ENCODE measurements at regions not wholly inside any gene's neighbourhood (a gene's known extent, or its start where the extent isn't known, plus 50 kb on each side); places are given as distances from the start of the nearest gene placed in this dataset.
A peak's percentile ranks its signal among the peaks of the same experiment; 100 is the strongest.
"Not testable (repeated sequence)": the region's sequence is repeated elsewhere in the genome, so short reads cannot be mapped to it uniquely, and the experiment has no call there.

- FAIRE-seq, result peak; percentile 17
- no peak for DNase-seq (ENCODE audit: low spot score)
Measured at GRCh38 chr17:27200476-27200875, 93.4 kb upstream of the WSB1 start.

- DNase-seq (ENCODE audit: low spot score) (no peak), FAIRE-seq (no peak)
Measured at GRCh38 chr17:27203241-27203640, 90.7 kb upstream of the WSB1 start.

DNA sequence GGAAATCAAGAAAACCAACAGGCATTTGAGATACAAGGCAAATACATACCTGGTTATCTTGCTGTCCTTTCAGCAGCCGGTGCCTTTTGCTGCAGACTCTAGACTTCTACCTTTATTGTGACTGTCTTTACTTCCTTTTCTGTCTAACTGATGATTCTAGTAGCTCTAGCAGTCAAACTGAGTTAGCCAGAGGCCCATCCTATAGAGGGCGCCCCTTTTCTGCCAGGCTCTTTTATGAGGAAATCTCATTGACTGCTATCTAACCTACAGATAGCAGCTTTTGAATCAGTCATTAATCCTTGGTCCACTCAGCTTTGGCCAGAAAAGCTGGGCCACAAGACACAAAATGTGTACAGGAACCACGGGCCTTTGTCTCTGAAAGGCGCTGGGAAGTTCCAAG lies 87.5 kb upstream of the WSB1 start:
- no peak for FAIRE-seq
- DNase-seq (ENCODE audit: low spot score), result no peak

GRCh38 chr17:27207073-27207513 lies 86.8 kb upstream of the WSB1 start:
- DNase-seq (ENCODE audit: low spot score), result peak; percentile 43
- no peak for FAIRE-seq

DNA sequence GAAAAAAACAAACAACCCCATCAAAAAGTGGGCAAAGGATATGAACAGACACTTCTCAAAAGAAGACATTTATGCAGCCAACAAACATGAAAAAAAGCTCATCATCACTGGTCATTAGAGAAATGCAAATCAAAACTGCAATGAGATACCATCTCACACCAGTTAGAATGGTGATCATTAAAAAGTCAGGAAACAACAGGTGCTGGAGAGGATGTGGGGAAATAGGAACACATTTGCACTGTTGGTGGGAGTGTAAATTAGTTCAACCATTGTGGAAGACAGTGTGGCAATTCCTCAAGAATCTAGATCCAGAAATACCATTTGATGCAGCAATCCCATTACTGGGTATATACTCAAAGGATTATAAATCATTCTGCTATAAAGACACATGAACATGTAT lies 85.5 kb upstream of the WSB1 start:
- DNase-seq (ENCODE audit: low spot score); FAIRE-seq: not testable (repeated sequence)

- DNase-seq (ENCODE audit: low spot score) (no peak), FAIRE-seq (no peak)
Measured at GRCh38 chr17:27209316-27209715, 84.6 kb upstream of the WSB1 start.

GRCh38 chr17:27210809-27211208 lies 83.1 kb upstream of the WSB1 start:
- not testable (repeated sequence) for FAIRE-seq; DNase-seq (ENCODE audit: low spot score)

DNA sequence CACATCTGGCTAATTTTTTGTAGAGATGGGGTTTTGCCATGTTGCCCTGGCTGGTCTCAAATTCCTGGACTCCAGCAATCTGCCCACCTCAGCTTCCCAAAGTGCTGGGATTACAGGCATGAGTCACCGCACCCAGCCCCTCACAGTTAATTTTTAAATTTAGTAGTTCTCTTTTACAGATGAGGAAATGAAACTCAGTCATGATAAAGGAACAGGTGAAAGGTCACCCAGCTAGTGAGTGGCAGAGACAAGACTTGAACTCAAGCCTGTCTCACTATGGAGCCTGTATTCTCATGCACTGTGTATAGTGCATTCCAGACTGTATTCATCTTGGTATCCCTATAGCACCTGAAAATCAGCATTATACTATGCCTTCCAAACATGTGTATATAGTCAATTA lies 77.1 kb upstream of the WSB1 start:
- no peak for FAIRE-seq
- DNase-seq (ENCODE audit: low spot score), result no peak

DNA sequence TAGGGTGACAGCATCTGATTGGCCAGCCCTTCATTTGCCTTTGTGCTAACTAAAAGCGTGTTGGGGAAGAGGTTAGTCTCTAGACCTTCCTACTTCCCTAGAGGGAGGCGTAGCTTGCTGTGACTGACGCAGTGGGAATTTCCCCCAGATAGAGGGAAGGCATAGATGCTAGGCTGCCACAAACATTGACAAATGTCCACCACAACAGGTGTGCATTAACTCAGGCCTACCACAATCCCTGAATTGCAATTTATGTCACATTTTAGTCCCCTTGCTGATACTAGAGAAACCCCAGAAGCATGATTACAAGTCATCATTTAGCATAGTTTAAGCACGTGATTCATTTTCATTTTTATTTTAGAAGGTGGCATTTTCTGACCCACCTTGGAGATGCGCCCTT lies 76.3 kb upstream of the WSB1 start:
- no peak for FAIRE-seq

GRCh38 chr17:27218041-27218440 lies 75.9 kb upstream of the WSB1 start:
- DNase-seq (ENCODE audit: low spot score) (no peak), FAIRE-seq (no peak)

More for the DNA sequence above, 76.3 kb upstream of the WSB1 start:
- DNase-seq (ENCODE audit: low spot score), result no peak

DNA sequence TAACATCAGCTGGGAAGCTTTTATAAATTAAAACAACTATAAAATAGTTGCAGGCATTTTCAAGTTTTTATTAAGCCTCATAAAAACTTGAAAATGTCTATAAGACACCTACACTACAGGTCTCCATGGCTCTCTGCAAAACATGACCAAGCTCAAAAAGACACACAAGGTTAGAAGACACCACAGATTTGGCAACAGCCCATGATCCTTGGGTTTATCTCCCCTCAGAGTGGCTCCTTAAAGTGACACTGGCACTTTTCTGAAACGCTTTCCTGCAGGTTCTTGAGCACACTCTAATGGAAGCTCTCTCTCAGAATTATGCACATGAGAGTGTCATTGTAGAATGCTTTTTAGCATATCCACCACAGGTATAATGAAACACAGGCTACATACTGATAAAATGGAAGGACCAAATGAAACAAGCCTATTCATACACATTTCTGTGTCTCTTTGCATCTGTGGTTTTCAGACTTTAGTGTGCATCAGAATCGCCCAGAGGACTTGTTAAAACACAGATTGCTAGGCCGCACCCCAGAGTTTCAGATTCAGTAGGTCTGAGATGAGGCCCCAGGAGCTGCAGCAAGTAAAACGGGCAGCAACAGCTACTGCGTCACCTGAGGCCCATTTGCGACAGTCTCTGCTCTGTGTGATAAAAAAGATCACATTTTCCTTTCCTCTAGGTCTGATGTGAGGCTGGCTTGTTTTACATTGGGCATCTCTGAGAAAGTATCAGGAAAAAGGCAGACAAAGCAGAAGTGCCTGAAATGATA lies 75.0 kb upstream of the WSB1 start:
- DNase-seq (ENCODE audit: low spot score) (no peak), FAIRE-seq (no peak)

DNA sequence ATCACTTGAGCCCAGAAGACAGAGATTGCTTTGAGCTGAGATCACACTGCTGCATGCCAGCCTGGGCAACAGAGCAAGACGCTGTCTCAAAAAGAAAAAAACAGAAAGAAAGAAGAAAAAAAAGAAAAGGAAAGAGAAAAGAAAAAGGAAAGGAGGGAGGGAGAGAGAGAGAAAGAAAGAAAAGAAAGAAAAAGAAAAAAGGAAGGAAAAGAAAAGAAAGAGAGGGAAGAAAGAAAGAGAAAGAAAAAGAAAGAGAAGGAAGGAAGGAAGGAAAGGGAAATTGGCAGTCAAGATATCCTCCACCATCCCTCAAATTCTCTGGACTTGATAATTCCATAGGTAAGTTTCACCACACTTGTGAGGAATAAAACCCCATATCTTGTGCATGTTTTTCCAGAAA lies 71.4 kb upstream of the WSB1 start:
- FAIRE-seq, result no peak

DNA sequence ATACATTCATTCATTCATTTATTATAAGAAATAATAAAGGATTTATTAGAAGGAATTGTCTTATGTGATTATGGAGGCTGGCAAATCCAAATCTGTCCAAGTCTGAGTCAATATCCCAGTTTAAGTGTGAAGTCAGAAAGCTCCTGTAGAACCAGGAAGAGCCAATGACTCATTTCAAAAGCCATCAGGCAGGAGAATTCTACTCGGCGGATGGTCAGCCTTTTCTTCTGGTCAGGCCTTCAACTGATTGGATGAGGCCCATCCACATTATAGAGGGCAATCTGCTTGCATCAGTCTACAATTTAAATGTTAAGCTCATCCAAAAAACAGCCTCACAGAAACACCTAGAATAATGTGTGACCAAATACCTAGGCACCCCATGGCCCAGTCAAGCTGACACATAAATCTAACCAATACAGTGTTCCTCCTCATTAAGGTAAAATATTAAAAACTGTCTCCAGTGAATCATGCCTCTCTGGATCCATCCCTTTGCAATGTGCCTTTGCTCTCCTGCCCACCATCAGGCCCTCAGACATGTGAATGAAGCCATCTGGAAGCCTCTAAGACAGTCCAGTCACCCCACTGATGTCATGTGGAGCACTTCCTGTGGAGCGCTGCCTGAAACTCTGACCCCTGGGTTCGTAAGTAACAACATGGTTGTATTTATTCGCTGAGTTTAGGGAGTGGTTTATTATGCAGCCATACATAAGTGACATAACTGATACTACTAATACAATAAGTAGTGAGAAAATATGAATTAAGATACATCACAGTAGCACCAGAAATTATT lies 69.2 kb upstream of the WSB1 start:
- DNase-seq (ENCODE audit: low spot score) (no peak), FAIRE-seq (no peak)

More for the DNA sequence above, 71.4 kb upstream of the WSB1 start:
- no peak for DNase-seq (ENCODE audit: low spot score)

DNA sequence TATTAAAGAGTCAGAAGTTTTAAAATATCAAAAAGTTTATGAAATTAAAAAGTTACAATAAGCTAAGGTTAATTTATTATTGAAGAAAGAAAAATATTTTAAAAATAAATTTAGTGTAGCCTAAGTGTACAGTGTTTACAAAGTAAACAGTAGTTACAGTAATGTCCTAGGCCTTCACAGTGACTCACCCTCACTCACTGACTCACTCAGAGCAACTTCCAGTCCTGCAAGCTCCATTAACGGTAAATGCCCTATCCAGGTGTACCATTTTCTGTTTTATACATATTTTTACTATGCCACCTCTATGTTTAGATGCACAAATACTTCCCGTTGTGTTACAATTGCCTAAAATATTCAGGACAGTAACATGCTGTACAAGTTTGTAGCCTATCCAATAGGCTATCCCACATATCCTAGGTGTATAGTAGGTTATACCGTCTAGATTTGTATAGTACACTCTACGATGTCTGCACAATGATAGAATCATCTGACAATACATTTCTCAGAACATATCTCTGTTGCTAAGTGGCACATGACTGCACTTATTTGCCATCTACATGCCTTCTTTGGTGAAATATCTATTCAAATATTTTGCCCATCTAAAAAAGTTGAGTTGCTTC lies 67.2 kb upstream of the WSB1 start:
- DNase-seq (ENCODE audit: low spot score), result no peak

DNA sequence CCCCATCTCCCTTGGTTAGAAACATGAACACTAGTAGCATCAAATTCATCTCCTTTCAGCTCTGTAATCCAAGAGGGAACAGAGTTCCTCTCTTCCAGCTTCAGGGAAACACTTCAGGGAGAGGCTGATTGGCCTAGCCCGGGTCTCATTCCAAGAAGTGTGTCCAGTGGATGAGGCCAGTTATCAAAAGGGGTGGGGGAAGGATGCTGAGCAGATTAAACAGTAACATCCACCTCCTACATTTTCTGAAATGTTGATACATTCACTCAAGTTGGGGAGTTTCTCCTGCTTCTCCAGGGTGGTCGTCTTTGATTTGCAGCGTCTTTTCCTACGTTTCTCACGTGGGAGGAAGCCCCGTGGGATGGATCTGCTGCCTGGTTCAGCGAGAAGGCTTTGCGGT lies 62.9 kb upstream of the WSB1 start:
- FAIRE-seq, result no peak

More for the DNA sequence above, 67.2 kb upstream of the WSB1 start:
- no peak for FAIRE-seq

GRCh38 chr17:27232328-27232727 lies 61.6 kb upstream of the WSB1 start:
- DNase-seq (ENCODE audit: low spot score) (no peak), FAIRE-seq (no peak)

More for the DNA sequence above, 62.9 kb upstream of the WSB1 start:
- no peak for DNase-seq (ENCODE audit: low spot score)

DNA sequence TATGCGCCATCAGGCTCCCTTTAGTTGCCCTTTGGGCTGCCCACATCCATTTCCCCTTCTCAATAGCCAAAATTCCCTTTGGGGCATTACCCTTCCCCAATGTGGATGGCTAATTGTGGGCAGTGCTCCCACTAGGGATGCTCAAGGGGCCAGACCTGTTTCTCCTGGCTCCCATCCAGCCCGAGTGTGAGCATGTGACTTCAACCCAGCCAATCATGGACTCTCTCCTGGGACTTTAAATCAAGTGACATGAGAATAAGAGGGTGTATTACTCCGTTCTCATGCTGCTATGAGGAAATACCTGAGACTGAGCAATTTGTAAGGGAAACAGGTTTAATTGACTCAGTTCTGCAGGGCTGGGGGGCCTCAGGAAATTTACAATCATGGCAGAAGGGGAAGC lies 60.9 kb upstream of the WSB1 start:
- FAIRE-seq (no peak), DNase-seq (ENCODE audit: low spot score) (no peak)

DNA sequence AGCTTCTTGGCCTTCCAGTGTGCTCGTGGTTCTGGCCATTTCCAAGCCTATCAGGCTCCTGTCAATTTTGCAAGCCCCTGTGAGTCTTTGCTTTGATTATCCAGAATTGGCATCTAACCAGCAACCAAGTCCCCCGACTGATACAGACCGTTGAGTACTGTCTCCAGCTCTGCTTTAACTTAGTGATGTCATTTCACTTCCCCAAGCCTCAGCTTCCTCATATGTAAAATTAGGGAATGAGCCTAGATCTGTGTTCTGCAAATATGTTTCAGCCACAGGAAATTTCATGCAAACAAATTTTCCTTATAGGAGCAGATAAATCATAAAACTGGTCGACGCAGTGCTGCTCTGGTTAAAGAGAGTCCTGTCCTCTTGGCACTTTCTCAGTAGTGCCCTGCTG lies 60.1 kb upstream of the WSB1 start:
- DNase-seq (ENCODE audit: low spot score), result no peak
- no peak for FAIRE-seq

DNA sequence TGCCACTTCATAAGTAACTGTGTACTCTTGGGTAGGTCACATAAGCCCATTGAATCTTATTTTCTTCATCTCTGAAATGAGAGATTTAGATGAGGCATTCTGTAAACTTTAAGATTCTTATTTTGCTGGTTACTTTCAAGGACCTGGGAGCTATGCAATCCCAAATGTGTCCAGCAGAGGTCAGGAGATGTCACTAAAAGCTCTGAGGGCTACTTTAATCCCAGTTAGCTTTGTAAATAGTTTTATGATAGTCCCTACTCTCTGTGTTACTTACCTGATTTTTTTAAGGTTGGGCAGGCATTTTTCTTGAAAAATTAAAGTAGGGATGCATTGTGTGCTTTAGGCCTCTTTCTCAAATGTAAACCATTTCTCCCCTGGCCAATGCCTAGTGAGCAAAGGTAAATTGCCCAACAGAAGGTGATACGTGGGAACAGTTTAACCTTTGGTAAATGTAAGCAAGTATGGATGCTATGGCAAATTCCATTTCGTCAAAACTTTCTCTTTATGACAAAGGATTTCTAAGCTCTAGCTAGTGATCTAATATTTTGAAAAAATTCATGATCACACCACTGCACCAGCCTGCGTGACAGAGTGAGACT lies 57.1 kb upstream of the WSB1 start:
- DNase-seq (ENCODE audit: low spot score), result peak; percentile 51
- no peak for FAIRE-seq

GRCh38 chr17:27237890-27238289 lies 56.0 kb upstream of the WSB1 start:
- FAIRE-seq (no peak), DNase-seq (ENCODE audit: low spot score) (no peak)

DNA sequence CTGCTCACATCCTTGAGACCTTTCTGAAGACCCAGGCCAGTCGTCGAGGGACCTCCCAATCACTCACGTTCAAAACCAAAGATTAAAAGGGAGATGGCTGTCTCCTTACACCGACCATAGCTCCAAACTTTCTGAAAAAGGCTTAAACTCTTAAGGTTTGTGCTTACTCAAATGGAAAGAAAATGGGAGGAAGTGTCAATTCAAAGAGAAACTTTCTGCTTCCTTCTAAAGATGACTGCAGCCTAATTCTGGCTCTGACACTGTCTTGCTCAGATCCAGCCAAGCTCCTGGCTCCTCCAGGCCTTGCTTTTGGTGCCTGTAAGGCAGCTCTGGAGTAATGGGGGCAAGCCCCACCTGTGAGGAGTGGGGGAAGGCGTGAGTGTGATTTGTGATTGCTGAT lies 54.9 kb upstream of the WSB1 start:
- DNase-seq (ENCODE audit: low spot score), result no peak
- FAIRE-seq, result no peak

GRCh38 chr17:27239584-27239983 lies 54.3 kb upstream of the WSB1 start:
- DNase-seq (ENCODE audit: low spot score) (no peak), FAIRE-seq (no peak)

Measured in urothelium cell line (cell line).